ENCODE measurements at regions not wholly inside any gene's neighbourhood (a gene's known extent, or its start where the extent isn't known, plus 50 kb on each side); places are given as distances from the start of the nearest gene placed in this dataset.

DNA sequence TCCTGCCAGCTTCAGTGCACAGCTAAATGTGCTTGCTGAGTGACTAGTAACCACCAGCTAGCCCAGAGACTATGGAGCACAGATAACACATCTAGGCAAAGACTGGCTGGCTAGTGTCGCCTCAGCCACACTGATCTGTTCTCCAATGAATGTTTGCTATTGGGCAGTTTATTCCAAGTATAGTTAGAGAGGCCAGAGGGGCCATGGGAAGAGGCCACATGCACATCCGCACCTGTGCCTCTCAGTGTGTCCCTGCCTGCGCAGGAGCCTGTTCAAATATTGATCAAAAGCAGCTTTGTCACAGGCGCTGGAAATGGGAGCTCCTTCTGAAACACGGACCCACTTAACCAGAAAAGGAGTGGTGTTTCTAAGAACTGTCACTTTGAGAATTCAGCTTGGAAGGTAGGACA is 51.3 kb upstream of the ATP1A1 start:
- H4K8ac ChIP-seq (replicated peaks; ENCODE audit: insufficient read length, low read depth, low read length), result no peak overlapping the region
- Mint-ChIP-seq H3K27ac (no peak overlapping the region), H3K4me1 (peaks cover 0 to 3% of the 10 kb centered on the region in 2 experiments; a peak in 1 of 4 replicates), H3K4me3 (no peak overlapping the region), H3K9me3 (no peaks in the 10 kb centered on the region), H3K36me3 (ENCODE audit: insufficient read depth in 1 of 3, low read depth in 3 of 3) (no peaks in the 10 kb centered on the region), H3K27me3 (ENCODE audit: low read depth) (peaks cover 1% of the 10 kb centered on the region; the same call in 1 of the 2 replicates)
- H3K27me3 ChIP-seq (ENCODE audit: insufficient read depth, low read length), result no peaks in the 10 kb centered on the region
- WGBS (ENCODE audit: extremely low coverage, insufficient read length, low lambda C conversion rate), result no CpG with 5 or more reads among the region's 5 CpGs
- no peak overlapping the region for H2AK5ac ChIP-seq (ENCODE audit: insufficient read length, low read length)
- H2BK15ac ChIP-seq (ENCODE audit: low read depth, low read length), result no peak overlapping the region
- H3K79me1 ChIP-seq (ENCODE audit: insufficient read depth, low read depth, low read length, poor library complexity, severe bottlenecking), result no peaks in the 10 kb centered on the region
- no peak overlapping the region for H3K9ac ChIP-seq (ENCODE audit: extremely low read depth, insufficient read length, low read length)
- no peak overlapping the region for H3K4me2 ChIP-seq (ENCODE audit: insufficient read depth, insufficient read length, low read length)
- no peak overlapping the region for H2BK5ac ChIP-seq (ENCODE audit: insufficient read length, low read length)
- no peak overlapping the region for H3K56ac ChIP-seq (ENCODE audit: insufficient read length, low read depth, low read length)
- H4K91ac ChIP-seq (ENCODE audit: insufficient read length, low read depth, low read length), result no peak overlapping the region
- H3T11ph ChIP-seq (ENCODE audit: low read length), result no peak overlapping the region
- H3K4ac ChIP-seq (ENCODE audit: low read depth, low read length), result no peak overlapping the region
- H4K5ac ChIP-seq (ENCODE audit: insufficient read length, low read depth, low read length), result no peak overlapping the region
- no peaks in the 10 kb centered on the region for H4K20me1 ChIP-seq (ENCODE audit: control insufficient read depth, insufficient read depth, insufficient read length)
- DNase-seq, result no peak
- no peaks in the 10 kb centered on the region for H3K9me3 ChIP-seq (ENCODE audit: control insufficient read depth, low read depth, low read length)
- no peak overlapping the region for H3K14ac ChIP-seq (ENCODE audit: insufficient read depth, low read length)
- H3K23ac ChIP-seq (ENCODE audit: insufficient read length, low read depth, low read length), result no peak overlapping the region
- H3K27ac ChIP-seq (ENCODE audit: insufficient read length, low read depth, low read length), result no peak overlapping the region
- H2BK12ac ChIP-seq (ENCODE audit: insufficient read length, low read depth, low read length), result no peak overlapping the region
- TF ChIP-seq CTCF (conservative IDR thresholded peaks at IDR 0.05), result no peak
- no peaks in the 10 kb centered on the region for H3K23me2 ChIP-seq (ENCODE audit: insufficient read length, low read depth, low read length, poor library complexity, severe bottlenecking)
- H2BK20ac ChIP-seq (ENCODE audit: low read depth, low read length, poor library complexity, severe bottlenecking), result no peak overlapping the region
- no peak overlapping the region for H2AFZ ChIP-seq (ENCODE audit: low read length)
- H3K4me1 ChIP-seq (ENCODE audit: insufficient read depth, low read length), result no peaks in the 10 kb centered on the region
- H3K79me2 ChIP-seq (ENCODE audit: insufficient read depth, low read length), result no peaks in the 10 kb centered on the region
- H2BK120ac ChIP-seq (ENCODE audit: low read depth, low read length, poor library complexity, severe bottlenecking), result no peak overlapping the region
- no peak overlapping the region for H3K18ac ChIP-seq (ENCODE audit: insufficient read length, low read depth, low read length)
